GF-D8 (cell line): ENCODE measurements at regions not wholly inside any gene's neighbourhood (a gene's known extent, or its start where the extent isn't known, plus 50 kb on each side); places are given as distances from the start of the nearest gene placed in this dataset.
"Not testable (repeated sequence)": the region's sequence is repeated elsewhere in the genome, so short reads cannot be mapped to it uniquely, and the experiment has no call there.

ENCODE experiments used
- DNase-seq: peaks from one replicate; lab custom pipeline; 2025; lab: John Stamatoyannopoulos, UW

GRCh38 chr12:9543341-9543740, 64.4 kb downstream of the KLRB1 start:
- not testable (repeated sequence) for DNase-seq

- DNase-seq = not testable (repeated sequence)
Measured at GRCh38 chr12:9542827-9543226, 64.9 kb downstream of the KLRB1 start.

GRCh38 chr12:9515925-9516324, 91.8 kb downstream of the KLRB1 start:
- DNase-seq = not testable (repeated sequence)

- not testable (repeated sequence) for DNase-seq
Measured at GRCh38 chr12:9512695-9513094, 95.0 kb downstream of the KLRB1 start.

GRCh38 chr12:9510392-9511011, 97.2 kb downstream of the KLRB1 start:
- DNase-seq = not testable (repeated sequence)

GRCh38 chr12:9509464-9510161, 98.1 kb downstream of the KLRB1 start:
- DNase-seq = no peak

- no peak for DNase-seq
Measured at GRCh38 chr12:9506746-9507145, 101.0 kb downstream of the KLRB1 start.

GRCh38 chr12:9503384-9503783, 104.3 kb downstream of the KLRB1 start:
- not testable (repeated sequence) for DNase-seq

GRCh38 chr12:9502845-9503244, 104.9 kb downstream of the KLRB1 start:
- not testable (repeated sequence) for DNase-seq

GRCh38 chr12:9493325-9493724, 114.4 kb downstream of the KLRB1 start:
- not testable (repeated sequence) for DNase-seq

- DNase-seq = not testable (repeated sequence)
Measured at GRCh38 chr12:9481289-9481688, 126.4 kb downstream of the KLRB1 start.

- DNase-seq = not testable (repeated sequence)
Measured at GRCh38 chr12:9474197-9474596, 133.5 kb downstream of the KLRB1 start.

- DNase-seq = not testable (repeated sequence)
Measured at GRCh38 chr12:9473638-9474037, 134.1 kb downstream of the KLRB1 start.

- not testable (repeated sequence) for DNase-seq
Measured at GRCh38 chr12:9471501-9471900, 136.2 kb downstream of the KLRB1 start.

- not testable (repeated sequence) for DNase-seq
Measured at GRCh38 chr12:9470367-9470766, 137.3 kb downstream of the KLRB1 start.

GRCh38 chr12:9469956-9470355, 137.8 kb downstream of the KLRB1 start:
- not testable (repeated sequence) for DNase-seq

GRCh38 chr12:9469463-9469862, 138.3 kb downstream of the KLRB1 start:
- DNase-seq = not testable (repeated sequence)

- peak; percentile 9 for DNase-seq
Measured at GRCh38 chr12:9468998-9469397, 138.7 kb downstream of the KLRB1 start.

- not testable (repeated sequence) for DNase-seq
Measured at GRCh38 chr12:9468144-9468543, 139.6 kb downstream of the KLRB1 start.

GRCh38 chr12:9464408-9464807, 143.3 kb downstream of the KLRB1 start:
- no peak for DNase-seq

GRCh38 chr12:9455516-9455915, 152.2 kb downstream of the KLRB1 start:
- peak; percentile 1 for DNase-seq

- not testable (repeated sequence) for DNase-seq
Measured at GRCh38 chr12:9454021-9454420, 153.7 kb downstream of the KLRB1 start.

GRCh38 chr12:9450127-9450567, 157.6 kb downstream of the KLRB1 start:
- DNase-seq = peak; percentile 15
